A549 (cell line): ENCODE measurements at regions not wholly inside any gene's neighbourhood (a gene's known extent, or its start where the extent isn't known, plus 50 kb on each side); places are given as distances from the start of the nearest gene placed in this dataset.

ENCODE experiments used
- ATAC-seq, 2 experiments: fragments of 200-7000 bp in 1 of 2; fragments of >200 bp in 1 of 2; cut with Nextera tagmentation in 1 of 2; cut with Tn5 transposase in 1 of 2; 3 replicates each; pipeline versions ENCODE4 v1.8.0 to v1.9.1; 2018 to 2020; ENCODE audit warnings: mild to moderate bottlenecking in 1 of 2, moderate library complexity in 1 of 2
- CTCF ChIA-PET: fragments of 300-600 bp; sonication (Branson Sonifier 250); formaldehyde crosslinking; extraction: SDS; loops from one replicate; lab custom pipeline; 2021; ENCODE audit warnings: antibody characterized with exemption, inconsistent platforms; lab: Yijun Ruan, JAX
- POLR2A ChIA-PET: fragments of 350-600 bp; formaldehyde crosslinking; extraction: SDS; loops from one replicate; lab custom pipeline; 2021; ENCODE audit warnings: antibody characterized with exemption, inconsistent platforms; lab: Yijun Ruan, JAX
- DNase-seq, 2 experiments: peaks; one replicate each; pipeline versions ENCODE4 v3.0.0 to v3.0.0-alpha.2; 2011 to 2016; ENCODE audit warnings: low read depth in 1 of 2, low spot score in 1 of 2
- FAIRE-seq: peaks from 2 replicates; lab custom pipeline; 2011; peaks lifted over from hg19 to GRCh38; lab: Jason Lieb, UNC
- H3K27ac ChIP-seq, 2 experiments: fragments of >200 bp; sonication (Bioruptor Twin); formaldehyde crosslinking; 3 replicates each; pipeline ENCODE4 v1.5.1; 2016 to 2017
- H3K4me1 ChIP-seq: fragments of >200 bp; sonication (Bioruptor Twin); formaldehyde crosslinking; 3 replicates; pipeline ENCODE4 v1.6.1; 2016
- H3K4me2 ChIP-seq: fragments of >200 bp; sonication (Bioruptor Twin); formaldehyde crosslinking; 3 replicates; pipeline ENCODE4 v1.6.1; 2016
- H3K4me3 ChIP-seq: fragments of >200 bp; sonication (Bioruptor Twin); formaldehyde crosslinking; 3 replicates; pipeline ENCODE4 v1.5.1; 2016
- H3K9me3 ChIP-seq: fragments of >200 bp; sonication (Bioruptor Twin); formaldehyde crosslinking; 3 replicates; pipeline ENCODE4 v1.6.1; 2016
- CEBPB ChIP-seq, 2 experiments: fragments of >200 bp in 1 of 2; sonication (Bioruptor Twin) in 1 of 2; formaldehyde crosslinking in 1 of 2; IDR thresholded peaks; 2 replicates each; pipeline ENCODE4 v1.6.1; 2012 to 2016
- CTCF ChIP-seq: fragments of >200 bp; sonication (Bioruptor Twin); formaldehyde crosslinking; IDR thresholded peaks from 3 replicates; pipeline ENCODE4 v1.5.1; 2016
- EHMT2 ChIP-seq: fragments of 200-600 bp; sonication (generic); IDR thresholded peaks from 2 replicates; pipeline ENCODE4 v1.6.1; 2016; ENCODE audit warnings: antibody characterized with exemption, low read depth, mild to moderate bottlenecking, moderate library complexity
- ELK1 ChIP-seq: fragments of 150-350 bp; IDR thresholded peaks from 2 replicates; pipeline ENCODE4 v1.6.1; 2014; ENCODE audit warnings: low read depth, mild to moderate bottlenecking, low read length
- FOSB ChIP-seq: fragments of 250-450 bp; sonication (Bioruptor Pico); IDR thresholded peaks from 2 replicates; pipeline ENCODE4 v1.5.0; 2020; ENCODE audit warnings: mild to moderate bottlenecking, moderate library complexity
- FOSL2 ChIP-seq, 2 experiments: fragments of 450-650 bp in 1 of 2; fragments of >200 bp in 1 of 2; sonication (Bioruptor Twin) in 1 of 2; formaldehyde crosslinking; IDR thresholded peaks; 2 replicates each; pipeline versions ENCODE4 v1.5.0 to v1.6.1; 2016 to 2020; ENCODE audit warnings: mild to moderate bottlenecking in 1 of 2, moderate library complexity in 1 of 2
- FOXS1 ChIP-seq: fragments of 250-450 bp; sonication (Bioruptor Pico); IDR thresholded peaks from 2 replicates; pipeline ENCODE4 v1.5.0; 2020; ENCODE audit warnings: mild to moderate bottlenecking, moderate library complexity
- HDAC2 ChIP-seq: fragments of 200-600 bp; sonication (generic); IDR thresholded peaks from 2 replicates; pipeline ENCODE4 v1.6.1; 2016
- HEYL ChIP-seq: fragments of 250-450 bp; sonication (Bioruptor Pico); IDR thresholded peaks from 2 replicates; pipeline ENCODE4 v1.8.0; 2021; ENCODE audit warnings: mild to moderate bottlenecking, moderate library complexity
- HOXB5 ChIP-seq: fragments of 250-450 bp; sonication (Bioruptor Pico); IDR thresholded peaks from 2 replicates; pipeline ENCODE4 v1.5.0; 2020; ENCODE audit warnings: mild to moderate bottlenecking, moderate library complexity
- KDM1A ChIP-seq: fragments of 200-600 bp; sonication (generic); IDR thresholded peaks from 2 replicates; pipeline ENCODE4 v1.6.1; 2016; ENCODE audit warnings: low read depth, mild to moderate bottlenecking
- KDM5A ChIP-seq: fragments of 200-600 bp; sonication (generic); IDR thresholded peaks from 2 replicates; pipeline ENCODE4 v1.6.1; 2016; ENCODE audit warnings: antibody characterized with exemption, mild to moderate bottlenecking
- MAFK ChIP-seq: fragments of 450-650 bp; IDR thresholded peaks from 2 replicates; pipeline ENCODE4 v1.6.1; 2014; ENCODE audit not compliant: partially characterized antibody
- NPAS2 ChIP-seq: fragments of 250-450 bp; sonication (Bioruptor Pico); IDR thresholded peaks from 2 replicates; pipeline ENCODE4 v1.8.0; 2022; ENCODE audit warnings: mild to moderate bottlenecking, moderate library complexity, borderline replicate concordance
- PHF8 ChIP-seq: fragments of 200-600 bp; sonication (generic); IDR thresholded peaks from 2 replicates; pipeline ENCODE4 v1.6.1; 2016; ENCODE audit warnings: low read depth, mild to moderate bottlenecking, antibody characterized with exemption, moderate library complexity, borderline replicate concordance
- POLR2AphosphoS2 ChIP-seq: conservative IDR thresholded peaks from 2 replicates; pipeline ENCODE4 v1.6.1; 2012; ENCODE audit warnings: low read length, improper control_type of control experiment, inconsistent platforms
- RAD21 ChIP-seq, 2 experiments: fragments of >200 bp in 1 of 2; sonication (Bioruptor Twin) in 1 of 2; formaldehyde crosslinking in 1 of 2; IDR thresholded peaks in 1 of 2; conservative IDR thresholded peaks in 1 of 2; 2 replicates in 1 of 2; 3 replicates in 1 of 2; pipeline ENCODE4 v1.6.1; 2012 to 2018; ENCODE audit warnings: inconsistent platforms in 1 of 2
- RFX5 ChIP-seq: fragments of 450-650 bp; IDR thresholded peaks from 2 replicates; pipeline ENCODE4 v1.7.1; 2014; ENCODE audit warnings: antibody characterized with exemption, mild to moderate bottlenecking, moderate library complexity
- RNF2 ChIP-seq: fragments of 200-600 bp; sonication (generic); IDR thresholded peaks from 2 replicates; pipeline ENCODE4 v1.6.1; 2016; ENCODE audit warnings: low read depth, mild to moderate bottlenecking, antibody characterized with exemption, moderate library complexity, borderline replicate concordance
- SMC3 ChIP-seq: fragments of >200 bp; sonication (Bioruptor Twin); formaldehyde crosslinking; IDR thresholded peaks from 3 replicates; pipeline ENCODE4 v1.6.1; 2018; ENCODE audit warnings: inconsistent platforms
- TFCP2L1 ChIP-seq: fragments of 250-450 bp; sonication (Bioruptor Pico); IDR thresholded peaks from 2 replicates; pipeline ENCODE4 v1.5.0; 2021; ENCODE audit warnings: mild to moderate bottlenecking
- USF2 ChIP-seq: fragments of 450-650 bp; IDR thresholded peaks from 2 replicates; pipeline ENCODE4 v1.6.1; 2014; ENCODE audit warnings: antibody characterized with exemption
- ZFP36 ChIP-seq: fragments of 450-650 bp; IDR thresholded peaks from 2 replicates; pipeline ENCODE4 v1.6.1; 2014; ENCODE audit warnings: borderline replicate concordance; ENCODE audit not compliant: partially characterized antibody
- WGBS: methylation state at CpG from one replicate; pipeline ENCODE4 v1.1.6; 2017; ENCODE audit errors: missing lambda C conversion rate; 5-methylcytosine and 5-hydroxymethylcytosine counted together

GRCh38 chrX:35680940-35681346 is 117.2 kb upstream of the MAGEB16 start:
- no peak overlapping the region for H3K27ac ChIP-seq
- ChIA-PET POLR2A (no interaction called here), CTCF (no interaction called here)
- no peaks in the 10 kb centered on the region for H3K4me1 ChIP-seq
- TF ChIP-seq ELK1 (no peak), KDM5A (no peak), EHMT2 (no peak), KDM1A (no peak), HDAC2 (no peak), PHF8 (no peak), NPAS2 (no peak), ZFP36 (no peak), USF2 (no peak), RNF2 (no peak), MAFK (no peak), CTCF (no peak), TFCP2L1 (CRISPR knock-in tag) (no peak)
- ATAC-seq (no peak), DNase-seq (no peak), FAIRE-seq (no peak)
- WGBS, result 43% methylated on average over 3 of the region's 3 CpGs
- no peaks in the 10 kb centered on the region for H3K9me3 ChIP-seq
- H3K4me2 ChIP-seq, result no peak overlapping the region
- no peak overlapping the region for H3K4me3 ChIP-seq

GRCh38 chrX:35682476-35682875 is 115.7 kb upstream of the MAGEB16 start:
- WGBS, result 25% methylated on average over 2 of the region's 2 CpGs

More at GRCh38 chrX:35682476-35682875, 115.7 kb upstream of the MAGEB16 start:
- Histone ChIP-seq H3K4me3 (no peak overlapping the region), H3K27ac (no peak overlapping the region), H3K4me2 (no peak overlapping the region), H3K9me3 (no peaks in the 10 kb centered on the region), H3K4me1 (no peaks in the 10 kb centered on the region)
- POLR2A ChIA-PET, result no interaction called here
- DNase-seq (no peak), ATAC-seq (no peak), FAIRE-seq (no peak)
- TF ChIP-seq SMC3 (no peak), KDM5A (no peak), RAD21 (conservative IDR thresholded peaks at IDR 0.05 in 1 of 2, IDR thresholded peaks at IDR 0.05 in 1 of 2) (no peak), FOSL2 (IDR thresholded peaks at IDR 0.05) (no peak), FOSL2 (CRISPR knock-in tag; IDR thresholded peaks at IDR 0.05) (no peak), KDM1A (no peak), PHF8 (no peak), CEBPB (IDR thresholded peaks at IDR 0.05) (no peak), RFX5 (no peak), EHMT2 (no peak), MAFK (no peak), HOXB5 (CRISPR knock-in tag) (no peak), FOSB (CRISPR knock-in tag) (no peak), ELK1 (no peak), POLR2AphosphoS2 (no peak), HEYL (no peak), FOXS1 (CRISPR knock-in tag) (no peak)
- CTCF ChIA-PET, result no interaction called here
